Naive thymus-derived CD8-positive, alpha-beta T cell (primary cell): ENCODE measurements at regions not wholly inside any gene's neighbourhood (a gene's known extent, or its start where the extent isn't known, plus 50 kb on each side); places are given as distances from the start of the nearest gene placed in this dataset.
A peak's percentile ranks its signal among the peaks of the same experiment; 100 is the strongest.
"Not testable (repeated sequence)": the region's sequence is repeated elsewhere in the genome, so short reads cannot be mapped to it uniquely, and the experiment has no call there.

Experiments used
- ATAC-seq, 2 donors: fragments of 150-1000 bp; cut with Tn5 transposase in 1 of 2; sonication (Bioruptor Pico), chemical (Tn5 transposase) in 1 of 2; 1 replicate in 1 of 2; 2 replicates in 1 of 2; pipeline ENCODE4 v1.10.0; 2021; ENCODE audit warnings: mild to moderate bottlenecking in 2 of 2, moderate library complexity in 2 of 2
- POLR2A ChIA-PET: fragments of 350-600 bp; sonication (Branson Sonifier 250); formaldehyde crosslinking; loops from one replicate; lab custom pipeline; 2021; ENCODE audit warnings: antibody characterized with exemption; lab: Charles Lee
- DNase-seq, 10 donors: peaks; one replicate each; pipeline versions ENCODE4 v3.0.0 to v3.0.0-alpha.2; 2020 to 2022
- H3K27ac Mint-ChIP-seq, 10 donors: one replicate each; pipeline ENCODE4 v1.8.0; 2020 to 2022; ENCODE audit warnings: mild to moderate bottlenecking in 10 of 10, mixed read lengths in 10 of 10, moderate library complexity in 4 of 10, inconsistent platforms in 1 of 10
- H3K27me3 Mint-ChIP-seq, 5 donors: one replicate each; pipeline ENCODE4 v1.8.0; 2021 to 2022; ENCODE audit warnings: mixed read lengths in 5 of 5
- H3K36me3 Mint-ChIP-seq, 3 donors: one replicate each; pipeline ENCODE4 v1.8.0; 2020 to 2022; ENCODE audit warnings: mixed read lengths in 3 of 3, mild to moderate bottlenecking in 2 of 3, inconsistent platforms in 1 of 3
- H3K4me1 Mint-ChIP-seq, 4 donors: one replicate each; pipeline ENCODE4 v1.8.0; 2021 to 2022; ENCODE audit warnings: mixed read lengths in 4 of 4
- H3K4me3 Mint-ChIP-seq, 10 donors: one replicate each; pipeline ENCODE4 v1.8.0; 2020 to 2022; ENCODE audit warnings: mild to moderate bottlenecking in 10 of 10, mixed read lengths in 10 of 10, moderate library complexity in 6 of 10, inconsistent platforms in 1 of 10
- H3K9me3 Mint-ChIP-seq, 9 donors: one replicate each; pipeline ENCODE4 v1.8.0; 2020 to 2022; ENCODE audit warnings: mixed read lengths in 9 of 9, mild to moderate bottlenecking in 3 of 9, inconsistent platforms in 1 of 9, moderate library complexity in 1 of 9

GRCh38 chr7:49074538-49074937, 150.2 kb downstream of the CDC14C start:
- peaks cover 0 to 15% (median 5%) of the 10 kb centered on the region in 9 donors for H3K9me3 Mint-ChIP-seq
- no peak overlapping the region for H3K4me3 Mint-ChIP-seq
- no peak for ATAC-seq
- H3K27me3 Mint-ChIP-seq, result no peaks in the 10 kb centered on the region
- H3K36me3 Mint-ChIP-seq, result no peaks in the 10 kb centered on the region
- H3K27ac Mint-ChIP-seq, result no peak overlapping the region
- DNase-seq, result no peak
- H3K4me1 Mint-ChIP-seq, result no peaks in the 10 kb centered on the region
- POLR2A ChIA-PET, result no interaction called here

- no peak for ATAC-seq
- POLR2A ChIA-PET, result no interaction called here
- no peaks in the 10 kb centered on the region for H3K36me3 Mint-ChIP-seq
- H3K4me1 Mint-ChIP-seq, result no peaks in the 10 kb centered on the region
- H3K27me3 Mint-ChIP-seq, result no peaks in the 10 kb centered on the region
- H3K4me3 Mint-ChIP-seq, result no peak overlapping the region
- H3K27ac Mint-ChIP-seq, result no peak overlapping the region
- peaks cover 2 to 35% (median 9%) of the 10 kb centered on the region in 9 donors for H3K9me3 Mint-ChIP-seq
- DNase-seq, result no peak
These were observed 156.6 kb downstream of the CDC14C start for GRCh38 chr7:49080896-49081475.

GRCh38 chr7:49088017-49088416, 163.7 kb downstream of the CDC14C start:
- Mint-ChIP-seq H3K4me1 (peaks cover 0 to 2% (median 0%) of the 10 kb centered on the region in 4 donors), H3K27me3 (no peaks in the 10 kb centered on the region), H3K36me3 (no peaks in the 10 kb centered on the region), H3K9me3 (peaks cover 0 to 7% (median under 1%) of the 10 kb centered on the region in 9 donors), H3K27ac (no peak overlapping the region), H3K4me3 (no peak overlapping the region)
- ATAC-seq (no peak), DNase-seq (no peak)
- POLR2A ChIA-PET, result no interaction called here

GRCh38 chr7:49089717-49090116, 165.4 kb downstream of the CDC14C start:
- no peaks in the 10 kb centered on the region for H3K36me3 Mint-ChIP-seq

DNA sequence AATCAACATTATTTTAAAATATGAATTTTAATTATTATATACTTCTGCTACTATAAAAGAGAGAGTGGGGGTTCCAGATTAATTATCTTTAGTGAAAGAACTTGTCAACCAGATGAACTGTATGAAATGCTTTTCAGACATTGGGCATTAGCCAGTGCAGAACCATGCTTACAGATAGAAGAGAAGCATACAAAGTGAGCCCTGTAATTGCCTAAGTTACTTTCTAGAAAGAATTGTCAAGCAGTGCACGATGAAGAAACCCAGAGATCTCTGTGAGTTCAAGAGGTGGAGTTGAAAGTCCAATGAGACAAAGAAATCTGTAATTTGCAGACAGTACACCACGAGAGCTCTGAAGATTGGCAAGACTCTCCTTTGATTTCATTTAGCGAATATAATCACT, 166.7 kb downstream of the CDC14C start:
- peaks cover 0 to 6% (median 0%) of the 10 kb centered on the region in 9 donors for H3K9me3 Mint-ChIP-seq
- no peaks in the 10 kb centered on the region for H3K27me3 Mint-ChIP-seq
- POLR2A ChIA-PET, result no interaction called here
- DNase-seq (no peak), ATAC-seq (no peak)
- no peaks in the 10 kb centered on the region for H3K36me3 Mint-ChIP-seq
- peaks cover 0 to 2% (median 0%) of the 10 kb centered on the region in 4 donors for H3K4me1 Mint-ChIP-seq
- H3K4me3 Mint-ChIP-seq, result no peak overlapping the region
- no peak overlapping the region for H3K27ac Mint-ChIP-seq

More at GRCh38 chr7:49089717-49090116, 165.4 kb downstream of the CDC14C start:
- peaks cover 0 to 2% (median 0%) of the 10 kb centered on the region in 4 donors for H3K4me1 Mint-ChIP-seq
- POLR2A ChIA-PET, result no interaction called here
- no peak overlapping the region for H3K4me3 Mint-ChIP-seq
- DNase-seq (no peak), ATAC-seq (no peak)
- no peaks in the 10 kb centered on the region for H3K27me3 Mint-ChIP-seq
- H3K27ac Mint-ChIP-seq, result no peak overlapping the region
- peaks cover 0 to 6% (median 0%) of the 10 kb centered on the region in 9 donors for H3K9me3 Mint-ChIP-seq

DNA sequence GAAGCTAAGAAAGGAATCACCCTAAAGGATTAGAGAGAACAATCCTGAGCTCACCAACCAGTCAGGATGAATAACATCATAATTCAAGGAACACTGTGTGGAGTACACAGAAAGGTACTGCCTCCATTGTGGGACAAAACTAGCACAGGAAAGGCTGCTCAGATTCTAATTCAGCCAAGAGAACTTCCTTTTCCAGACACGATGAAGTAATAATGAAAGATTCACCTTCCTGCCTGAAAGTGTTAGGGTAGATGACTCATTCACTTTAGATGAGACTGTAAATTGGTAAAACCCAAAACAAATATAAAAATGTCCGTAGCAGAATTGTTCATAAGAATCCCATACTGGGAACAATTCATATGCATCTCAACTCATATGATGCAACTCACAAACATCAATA, 167.2 kb downstream of the CDC14C start:
- ATAC-seq (no peak), DNase-seq (no peak)
- Mint-ChIP-seq H3K27me3 (no peaks in the 10 kb centered on the region), H3K27ac (no peak overlapping the region), H3K36me3 (no peaks in the 10 kb centered on the region), H3K4me1 (peaks cover 0 to 2% (median 0%) of the 10 kb centered on the region in 4 donors), H3K9me3 (peaks cover 0 to 6% (median 0%) of the 10 kb centered on the region in 9 donors), H3K4me3 (no peak overlapping the region)
- POLR2A ChIA-PET, result no interaction called here

- Mint-ChIP-seq H3K36me3 (no peaks in the 10 kb centered on the region), H3K4me1 (no peaks in the 10 kb centered on the region), H3K27ac (no peak overlapping the region), H3K27me3 (no peaks in the 10 kb centered on the region), H3K9me3 (peaks cover 0 to 6% (median 1%) of the 10 kb centered on the region in 9 donors), H3K4me3 (no peak overlapping the region)
- DNase-seq (no peak), ATAC-seq (no peak)
- POLR2A ChIA-PET, result no interaction called here
These were observed 168.9 kb downstream of the CDC14C start for GRCh38 chr7:49093218-49093617.

- H3K36me3 Mint-ChIP-seq, result no peaks in the 10 kb centered on the region
- no peak overlapping the region for H3K27ac Mint-ChIP-seq
- H3K4me3 Mint-ChIP-seq, result no peak overlapping the region
- H3K27me3 Mint-ChIP-seq, result no peaks in the 10 kb centered on the region
- ATAC-seq (no peak), DNase-seq (no peak)
- POLR2A ChIA-PET, result no interaction called here
- H3K4me1 Mint-ChIP-seq, result no peaks in the 10 kb centered on the region
- H3K9me3 Mint-ChIP-seq, result peaks cover 0 to 13% (median 3%) of the 10 kb centered on the region in 9 donors
These were observed 170.5 kb downstream of the CDC14C start for GRCh38 chr7:49094866-49095265.

DNA sequence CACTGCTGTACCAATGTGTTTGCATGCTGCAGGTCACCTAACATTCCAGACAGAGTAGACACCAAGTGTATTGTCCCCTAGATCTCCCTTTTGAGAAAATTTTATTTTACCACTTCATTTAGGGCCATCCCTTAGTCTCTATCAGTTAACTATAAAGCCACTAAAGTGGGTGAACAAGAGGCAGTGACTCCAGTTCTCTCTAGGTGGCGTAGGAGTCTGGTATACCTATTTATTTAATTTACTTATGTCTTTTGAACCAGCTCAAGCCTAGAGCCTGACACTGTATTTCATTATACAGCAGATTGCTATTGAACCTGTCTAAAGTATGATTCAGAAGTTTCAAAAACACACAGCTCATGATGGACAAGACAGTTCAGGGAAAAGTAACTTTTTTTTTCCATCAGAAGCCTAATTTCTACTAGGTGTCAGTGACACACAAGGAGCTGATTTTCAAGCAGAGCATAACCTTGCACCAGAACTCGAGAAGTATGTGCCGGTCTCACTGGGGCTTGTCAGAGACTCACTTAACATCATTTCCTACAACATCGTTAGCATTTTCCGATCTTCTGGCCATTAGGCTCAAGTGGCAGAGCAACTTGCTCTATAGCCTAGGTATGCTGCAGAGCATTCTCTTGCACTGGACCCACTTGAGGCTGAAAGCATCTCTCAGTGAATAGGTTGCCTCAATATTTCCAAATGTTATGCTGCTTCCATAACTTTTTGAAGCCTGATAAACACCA, 175.4 kb downstream of the CDC14C start:
- H3K27ac Mint-ChIP-seq, result no peak overlapping the region
- ATAC-seq (no peak), DNase-seq (no peak)
- H3K36me3 Mint-ChIP-seq, result no peaks in the 10 kb centered on the region
- H3K4me1 Mint-ChIP-seq, result no peaks in the 10 kb centered on the region
- peaks cover 0 to 19% (median 3%) of the 10 kb centered on the region in 9 donors for H3K9me3 Mint-ChIP-seq
- H3K27me3 Mint-ChIP-seq, result no peaks in the 10 kb centered on the region
- no peak overlapping the region for H3K4me3 Mint-ChIP-seq
- POLR2A ChIA-PET, result no interaction called here

- POLR2A ChIA-PET, DNase-seq, H3K4me1 Mint-ChIP-seq, H3K36me3 Mint-ChIP-seq, H3K4me3 Mint-ChIP-seq, ATAC-seq, H3K27me3 Mint-ChIP-seq: not testable (repeated sequence)
- Mint-ChIP-seq H3K27ac (peak overlapping the region in 1 of 10 donors; percentile 5), H3K9me3 (peaks cover 0 to 20% (median 4%) of the 10 kb centered on the region in 9 donors)
These were observed 176.8 kb downstream of the CDC14C start for GRCh38 chr7:49100908-49101740.

DNA sequence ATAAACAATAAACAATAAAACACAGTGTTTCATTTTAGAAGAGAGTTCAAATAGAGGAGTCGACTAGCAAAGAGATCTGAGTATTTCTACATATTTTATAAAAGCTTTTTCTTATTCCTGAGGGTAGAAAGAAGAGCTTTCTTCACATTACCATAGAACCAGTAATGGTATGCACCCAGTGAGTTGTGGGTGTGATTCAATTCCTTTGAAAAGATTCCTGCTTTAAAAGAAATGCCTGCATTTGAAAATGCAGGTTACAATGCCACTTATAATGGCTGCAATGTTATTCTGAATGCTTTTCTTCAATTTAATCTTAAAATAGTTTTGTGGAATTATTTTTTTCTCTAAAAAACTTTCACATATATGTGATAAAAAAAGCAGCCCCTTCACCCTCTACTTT, 178.1 kb downstream of the CDC14C start:
- no peak for DNase-seq
- Mint-ChIP-seq H3K27ac (no peak overlapping the region), H3K4me3 (no peak overlapping the region), H3K9me3 (peaks cover 0 to 32% (median 6%) of the 10 kb centered on the region in 9 donors), H3K36me3 (no peaks in the 10 kb centered on the region), H3K27me3 (no peaks in the 10 kb centered on the region), H3K4me1 (no peaks in the 10 kb centered on the region)
- POLR2A ChIA-PET, result no interaction called here
- no peak for ATAC-seq

DNA sequence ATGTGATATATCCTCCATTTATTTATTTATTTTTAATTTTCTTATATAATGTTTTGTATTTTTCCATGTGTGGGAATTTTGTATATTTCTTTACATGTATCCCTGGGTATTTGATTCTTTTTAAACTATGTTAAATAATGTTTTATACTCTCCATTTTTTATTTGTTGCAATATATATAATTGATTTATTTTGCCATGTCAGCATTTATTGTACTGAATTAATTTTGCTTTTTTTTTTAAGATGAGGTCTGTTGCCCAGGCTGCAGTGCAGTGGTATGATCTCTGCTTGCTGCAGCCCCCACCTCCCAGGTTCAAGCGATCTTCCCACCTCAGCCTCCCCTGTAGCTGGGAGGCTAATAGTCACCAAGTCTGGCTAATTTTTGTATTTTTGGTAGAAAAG, 187.4 kb downstream of the CDC14C start:
- no peaks in the 10 kb centered on the region for H3K27me3 Mint-ChIP-seq
- POLR2A ChIA-PET, result no interaction called here
- no peaks in the 10 kb centered on the region for H3K36me3 Mint-ChIP-seq
- no peak for ATAC-seq
- no peak overlapping the region for H3K4me3 Mint-ChIP-seq
- no peak overlapping the region for H3K27ac Mint-ChIP-seq
- no peak for DNase-seq
- H3K4me1 Mint-ChIP-seq, result no peaks in the 10 kb centered on the region
- peaks cover 6 to 38% (median 15%) of the 10 kb centered on the region in 9 donors for H3K9me3 Mint-ChIP-seq

- no peaks in the 10 kb centered on the region for H3K27me3 Mint-ChIP-seq
- no peaks in the 10 kb centered on the region for H3K4me1 Mint-ChIP-seq
- H3K4me3 Mint-ChIP-seq, result no peak overlapping the region
- no peak overlapping the region for H3K27ac Mint-ChIP-seq
- peaks cover 6 to 33% (median 12%) of the 10 kb centered on the region in 9 donors for H3K9me3 Mint-ChIP-seq
- DNase-seq (no peak), ATAC-seq (no peak)
- H3K36me3 Mint-ChIP-seq, result no peaks in the 10 kb centered on the region
- POLR2A ChIA-PET, result no interaction called here
These were observed 187.9 kb downstream of the CDC14C start for GRCh38 chr7:49112222-49112621.
